Loucy (cell line): ENCODE measurements at regions not wholly inside any gene's neighbourhood (a gene's known extent, or its start where the extent isn't known, plus 50 kb on each side); places are given as distances from the start of the nearest gene placed in this dataset.

ENCODE experiments used
- H2AFZ ChIP-seq: fragments of 200-600 bp; sonication (generic); 2 replicates; pipeline ENCODE4 v1.6.0; 2016; ENCODE audit warnings: antibody characterized with exemption, mild to moderate bottlenecking, low read length, moderate library complexity
- H3F3A ChIP-seq: fragments of 200-600 bp; 2 replicates; pipeline ENCODE4 v1.6.0; 2016; ENCODE audit warnings: antibody characterized with exemption, low read depth, mild to moderate bottlenecking
- H3K27me3 ChIP-seq: fragments of 200-600 bp; sonication (generic); 2 replicates; pipeline ENCODE4 v1.6.1; 2014; ENCODE audit warnings: low read length, mild to moderate bottlenecking; ENCODE audit not compliant: insufficient read depth, poor library complexity, severe bottlenecking
- H3K36me3 ChIP-seq: fragments of 200-600 bp; sonication (generic); 2 replicates; pipeline ENCODE4 v1.6.1; 2016; ENCODE audit warnings: low read length; ENCODE audit not compliant: insufficient read depth
- H3K4me1 ChIP-seq: fragments of 200-600 bp; sonication (generic); 2 replicates; pipeline ENCODE4 v1.5.1; 2014; ENCODE audit warnings: low read length, mild to moderate bottlenecking; ENCODE audit not compliant: insufficient read depth, poor library complexity, severe bottlenecking
- H3K4me2 ChIP-seq: fragments of 200-600 bp; sonication (generic); 2 replicates; pipeline ENCODE4 v1.6.0; 2014; ENCODE audit warnings: antibody characterized with exemption, low read length, low read depth, mild to moderate bottlenecking; ENCODE audit not compliant: poor library complexity, severe bottlenecking
- H3K4me3 ChIP-seq: fragments of 200-600 bp; sonication (generic); 2 replicates; pipeline ENCODE4 v1.5.1; 2014; ENCODE audit warnings: low read length, mild to moderate bottlenecking, mixed read lengths; ENCODE audit not compliant: poor library complexity, severe bottlenecking
- H3K79me2 ChIP-seq: fragments of 200-600 bp; sonication (generic); 2 replicates; pipeline ENCODE4 v1.6.1; 2014; ENCODE audit warnings: low read length; ENCODE audit not compliant: insufficient read depth
- H3K9ac ChIP-seq: fragments of 200-600 bp; sonication (generic); 2 replicates; pipeline ENCODE4 v1.6.0; 2014; ENCODE audit warnings: mild to moderate bottlenecking, low read depth, low read length, moderate library complexity; ENCODE audit not compliant: poor library complexity, severe bottlenecking
- H3K9me2 ChIP-seq: fragments of 200-600 bp; sonication (generic); replicated peaks from 2 replicates; pipeline ENCODE4 v1.6.1; 2016; ENCODE audit warnings: low read depth, low read length, mixed read lengths
- H3K9me3 ChIP-seq: fragments of 200-600 bp; sonication (generic); 2 replicates; pipeline ENCODE4 v1.6.1; 2014; ENCODE audit warnings: mild to moderate bottlenecking, antibody characterized with exemption, low read length, low read depth; ENCODE audit not compliant: insufficient read depth
- H4K20me1 ChIP-seq: fragments of 200-600 bp; sonication (generic); 2 replicates; pipeline ENCODE4 v1.6.0; 2014; ENCODE audit warnings: antibody characterized with exemption, low read length, mild to moderate bottlenecking; ENCODE audit not compliant: insufficient read depth, poor library complexity, severe bottlenecking
- CTCF ChIP-seq: fragments of 200-600 bp; sonication (generic); conservative IDR thresholded peaks from 2 replicates; pipeline ENCODE4 v1.5.1; 2014; ENCODE audit warnings: mild to moderate bottlenecking, antibody characterized with exemption, low read length
- EZH2phosphoT487 ChIP-seq: fragments of 200-600 bp; IDR thresholded peaks from 2 replicates; pipeline ENCODE4 v1.6.1; 2018; ENCODE audit warnings: antibody characterized with exemption, mild to moderate bottlenecking, moderate library complexity, borderline replicate concordance

- Histone ChIP-seq H3K79me2 (no peaks in the 10 kb centered on the region), H2AFZ (no peak overlapping the region), H3K9me2 (no peaks in the 10 kb centered on the region)
These were observed 470.0 kb downstream of the FAT4 start for GRCh38 chr4:125784741-125785140.

GRCh38 chr4:125787707-125788106, 473.0 kb downstream of the FAT4 start:
- H3K9me3 ChIP-seq = no peaks in the 10 kb centered on the region
- no peaks in the 10 kb centered on the region for H3K27me3 ChIP-seq
- no peaks in the 10 kb centered on the region for H3K79me2 ChIP-seq
- H3K9ac ChIP-seq = no peak overlapping the region
- H3K36me3 ChIP-seq = no peaks in the 10 kb centered on the region
- H4K20me1 ChIP-seq = no peaks in the 10 kb centered on the region
- H3K4me2 ChIP-seq = no peak overlapping the region
- TF ChIP-seq CTCF (no peak), EZH2phosphoT487 (no peak)
- H3K4me1 ChIP-seq = no peaks in the 10 kb centered on the region
- no peak overlapping the region for H3K4me3 ChIP-seq
- no peaks in the 10 kb centered on the region for H3F3A ChIP-seq
- H2AFZ ChIP-seq = no peak overlapping the region
- no peaks in the 10 kb centered on the region for H3K9me2 ChIP-seq

More at GRCh38 chr4:125784741-125785140, 470.0 kb downstream of the FAT4 start:
- no peaks in the 10 kb centered on the region for H3K36me3 ChIP-seq
- H4K20me1 ChIP-seq = no peaks in the 10 kb centered on the region
- H3K4me2 ChIP-seq = no peak overlapping the region
- H3K9ac ChIP-seq = no peak overlapping the region
- H3K9me3 ChIP-seq = no peaks in the 10 kb centered on the region
- no peak overlapping the region for H3K4me3 ChIP-seq
- no peaks in the 10 kb centered on the region for H3F3A ChIP-seq
- H3K4me1 ChIP-seq = no peaks in the 10 kb centered on the region
- H3K27me3 ChIP-seq = no peaks in the 10 kb centered on the region
- no peak for TF ChIP-seq EZH2phosphoT487
- no peak for TF ChIP-seq CTCF

GRCh38 chr4:125789023-125789422, 474.3 kb downstream of the FAT4 start:
- H3K4me2 ChIP-seq = no peak overlapping the region
- H3K79me2 ChIP-seq = no peaks in the 10 kb centered on the region
- H2AFZ ChIP-seq = no peak overlapping the region
- no peaks in the 10 kb centered on the region for H3K9me2 ChIP-seq
- no peaks in the 10 kb centered on the region for H3K27me3 ChIP-seq
- no peaks in the 10 kb centered on the region for H3K4me1 ChIP-seq
- H3K36me3 ChIP-seq = no peaks in the 10 kb centered on the region
- TF ChIP-seq EZH2phosphoT487 (no peak), CTCF (no peak)
- H4K20me1 ChIP-seq = no peaks in the 10 kb centered on the region
- H3K9me3 ChIP-seq = no peaks in the 10 kb centered on the region
- H3K4me3 ChIP-seq = no peak overlapping the region
- no peaks in the 10 kb centered on the region for H3F3A ChIP-seq
- H3K9ac ChIP-seq = no peak overlapping the region
